GM18505 (cell line): ENCODE measurements at regions not wholly inside any gene's neighbourhood (a gene's known extent, or its start where the extent isn't known, plus 50 kb on each side); places are given as distances from the start of the nearest gene placed in this dataset.
"Not testable (repeated sequence)": the region's sequence is repeated elsewhere in the genome, so short reads cannot be mapped to it uniquely, and the experiment has no call there.

Experiments used
- ATAC-seq: cut with Tn5 transposase; IDR thresholded peaks from one replicate; pipeline ENCODE4 v1.9.1; 2021; ENCODE audit not compliant: unreplicated experiment
- POLR2A ChIP-seq: IDR thresholded peaks from 4 replicates; pipeline ENCODE4 v1.6.1; 2011; ENCODE audit warnings: borderline replicate concordance; ENCODE audit not compliant: insufficient read depth, insufficient read length; ENCODE audit errors: extremely low read depth

- ATAC-seq, result no peak
- no peak for TF ChIP-seq POLR2A
Observed at GRCh38 chr3:132084982-132085381, 50.2 kb upstream of the CPNE4 start.

GRCh38 chr3:132087356-132087755, 52.5 kb upstream of the CPNE4 start:
- ATAC-seq, result no peak
- TF ChIP-seq POLR2A, result no peak

- no peak for TF ChIP-seq POLR2A
- no peak for ATAC-seq
Observed at GRCh38 chr3:132088291-132088690, 53.5 kb upstream of the CPNE4 start.

GRCh38 chr3:132090921-132091320, 56.1 kb upstream of the CPNE4 start:
- no peak for ATAC-seq
- TF ChIP-seq POLR2A, result no peak

GRCh38 chr3:132116601-132117000, 81.8 kb upstream of the CPNE4 start:
- ATAC-seq, result no peak
- no peak for TF ChIP-seq POLR2A

- no peak for TF ChIP-seq POLR2A
- no peak for ATAC-seq
Observed at GRCh38 chr3:132117642-132118041, 82.8 kb upstream of the CPNE4 start.

- ATAC-seq, result no peak
Observed at GRCh38 chr3:132119531-132119930, 84.7 kb upstream of the CPNE4 start.

GRCh38 chr3:132124096-132124495, 89.3 kb upstream of the CPNE4 start:
- TF ChIP-seq POLR2A, result no peak
- ATAC-seq, result no peak

More at GRCh38 chr3:132119531-132119930, 84.7 kb upstream of the CPNE4 start:
- TF ChIP-seq POLR2A, result no peak

GRCh38 chr3:132124651-132125284, 90.0 kb upstream of the CPNE4 start:
- no peak for TF ChIP-seq POLR2A
- no peak for ATAC-seq

- ATAC-seq, result no peak
Observed at GRCh38 chr3:132134611-132135010, 99.8 kb upstream of the CPNE4 start.

GRCh38 chr3:132135628-132136333, 101.0 kb upstream of the CPNE4 start:
- TF ChIP-seq POLR2A, result no peak

More at GRCh38 chr3:132134611-132135010, 99.8 kb upstream of the CPNE4 start:
- TF ChIP-seq POLR2A, result no peak

GRCh38 chr3:132136334-132136716, 101.5 kb upstream of the CPNE4 start:
- TF ChIP-seq POLR2A, result no peak
- ATAC-seq, result no peak

More at GRCh38 chr3:132135628-132136333, 101.0 kb upstream of the CPNE4 start:
- no peak for ATAC-seq

- ATAC-seq, result not testable (repeated sequence)
Observed at GRCh38 chr3:132136902-132137301, 102.1 kb upstream of the CPNE4 start.

GRCh38 chr3:132145833-132146232, 111.0 kb upstream of the CPNE4 start:
- no peak for TF ChIP-seq POLR2A
- no peak for ATAC-seq
